ENCODE measurements at regions not wholly inside any gene's neighbourhood (a gene's known extent, or its start where the extent isn't known, plus 50 kb on each side); places are given as distances from the start of the nearest gene placed in this dataset.

DNA sequence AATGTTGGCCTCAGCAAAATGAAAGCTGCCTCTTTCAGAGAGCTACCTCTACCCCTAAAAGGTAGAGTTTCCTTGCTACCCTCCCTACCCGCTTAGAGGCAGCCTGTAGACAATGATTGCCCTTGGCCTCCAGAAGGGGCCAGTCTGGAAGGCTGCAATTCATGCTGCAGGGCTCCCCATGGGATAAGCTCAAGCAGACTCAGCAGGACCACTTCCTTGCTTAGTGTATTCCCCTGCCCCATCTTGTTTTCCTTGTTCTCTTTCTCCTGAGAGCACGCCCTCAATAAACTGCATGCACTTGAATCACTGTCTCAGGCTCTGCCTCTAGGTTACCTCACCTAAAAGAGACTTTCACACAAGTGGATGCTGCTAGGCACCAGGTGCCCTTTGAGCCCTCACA, 134.0 kb upstream of the CTNNB1 start:
- 30 to 39% methylated on average over 2 of the region's 2 CpGs for WGBS, 2 experiments (ENCODE audit: low coverage in 1 of 2, low lambda C conversion rate in 2 of 2, missing lambda C conversion rate in 2 of 2)
- no peak overlapping the region for H2AFZ ChIP-seq
- no peaks in the 10 kb centered on the region for H3F3A ChIP-seq (ENCODE audit: insufficient read depth)
- no peak overlapping the region for H3K9ac ChIP-seq
- no peaks in the 10 kb centered on the region for H3K79me2 ChIP-seq (ENCODE audit: insufficient read depth)
- H3K36me3 ChIP-seq (ENCODE audit: low read depth) = no peaks in the 10 kb centered on the region
- H4K20me1 ChIP-seq (ENCODE audit: insufficient read depth) = no peaks in the 10 kb centered on the region
- TF ChIP-seq EZH2phosphoT487 (IDR thresholded peaks at IDR 0.05; ENCODE audit: insufficient read depth, low read depth) = no peak
- H3K4me2 ChIP-seq (ENCODE audit: unreplicated experiment) = no peak overlapping the region
- H3K4me1 ChIP-seq (ENCODE audit: insufficient read depth) = no peaks in the 10 kb centered on the region
- H3K9me2 ChIP-seq (ENCODE audit: insufficient read depth) = no peaks in the 10 kb centered on the region
- H3K27me3 ChIP-seq (replicated peaks; ENCODE audit: insufficient read depth) = no peaks in the 10 kb centered on the region
- no peak for DNase-seq
- no peak overlapping the region for H3K4me3 ChIP-seq
- no peak overlapping the region for H3K27ac ChIP-seq
- in situ Hi-C loops (cut with MboI) = no loop called here
- H3K9me3 ChIP-seq (ENCODE audit: low read depth) = no peaks in the 10 kb centered on the region

DNA sequence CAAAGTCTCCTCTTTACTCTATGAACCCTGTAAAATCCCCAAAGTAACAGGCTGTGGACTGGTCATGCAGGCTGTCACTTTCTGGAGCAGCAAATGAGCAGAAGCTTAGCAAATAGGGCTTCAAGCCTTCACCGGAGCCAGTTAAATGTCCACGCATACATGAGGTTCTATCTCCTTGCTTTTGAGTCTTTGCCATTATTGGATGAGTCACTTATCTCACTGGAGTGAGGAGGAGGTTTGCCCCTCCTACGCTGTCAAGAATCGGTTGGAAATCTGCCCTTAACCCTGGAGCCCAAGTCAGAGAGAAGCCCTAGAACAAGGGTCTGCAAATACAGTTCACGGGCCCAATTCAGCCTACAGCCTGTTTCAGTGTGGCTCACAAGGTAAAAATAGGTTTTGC, 126.1 kb upstream of the CTNNB1 start:
- no peak overlapping the region for H3K9ac ChIP-seq
- H3K9me3 ChIP-seq (ENCODE audit: low read depth) = no peaks in the 10 kb centered on the region
- H3K4me2 ChIP-seq (ENCODE audit: unreplicated experiment) = no peak overlapping the region
- H2AFZ ChIP-seq = no peak overlapping the region
- no peaks in the 10 kb centered on the region for H3K27me3 ChIP-seq (replicated peaks; ENCODE audit: insufficient read depth)
- no peaks in the 10 kb centered on the region for H3K4me1 ChIP-seq (ENCODE audit: insufficient read depth)
- H4K20me1 ChIP-seq (ENCODE audit: insufficient read depth) = no peaks in the 10 kb centered on the region
- TF ChIP-seq EZH2phosphoT487 (IDR thresholded peaks at IDR 0.05; ENCODE audit: insufficient read depth, low read depth) (no peak), EZH2 (IDR thresholded peaks at IDR 0.05; ENCODE audit: insufficient read depth, poor library complexity, severe bottlenecking) (no peak)
- H3K27ac ChIP-seq = no peak overlapping the region
- no peaks in the 10 kb centered on the region for H3F3A ChIP-seq (ENCODE audit: insufficient read depth)
- no peak for DNase-seq
- WGBS, 2 experiments (ENCODE audit: low coverage in 1 of 2, low lambda C conversion rate in 2 of 2, missing lambda C conversion rate in 2 of 2) = 78 to 91% methylated on average over 5 of the region's 5 CpGs
- H3K36me3 ChIP-seq (ENCODE audit: low read depth) = no peaks in the 10 kb centered on the region
- H3K4me3 ChIP-seq = no peak overlapping the region
- no peaks in the 10 kb centered on the region for H3K9me2 ChIP-seq (ENCODE audit: insufficient read depth)
- in situ Hi-C loops (cut with MboI) = no loop called here
- no peaks in the 10 kb centered on the region for H3K79me2 ChIP-seq (ENCODE audit: insufficient read depth)

DNA sequence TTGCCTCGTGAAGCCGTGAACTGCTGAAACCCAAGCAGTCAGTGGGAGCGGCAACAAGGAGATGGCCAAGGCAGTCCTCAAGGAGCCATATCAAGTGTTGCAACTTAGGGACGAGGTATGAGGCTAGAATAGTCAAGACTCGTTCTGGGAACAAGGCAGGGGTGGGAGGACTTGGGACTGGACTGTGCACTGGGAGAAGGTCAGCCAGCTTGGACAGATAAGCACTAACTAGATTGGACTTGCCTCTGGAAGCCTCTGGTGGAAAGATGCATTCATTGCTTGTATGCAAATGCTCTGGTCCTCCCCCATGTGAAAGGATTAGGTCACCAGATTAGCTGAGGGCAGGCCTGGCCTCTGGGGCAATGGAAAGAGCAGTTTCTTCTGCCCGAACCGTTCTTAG, 123.3 kb upstream of the CTNNB1 start:
- Histone ChIP-seq H3K79me2 (ENCODE audit: insufficient read depth) (no peaks in the 10 kb centered on the region), H3K9me3 (ENCODE audit: low read depth) (no peaks in the 10 kb centered on the region), H4K20me1 (ENCODE audit: insufficient read depth) (no peaks in the 10 kb centered on the region), H3K36me3 (ENCODE audit: low read depth) (no peaks in the 10 kb centered on the region), H3K4me2 (ENCODE audit: unreplicated experiment) (no peak overlapping the region), H3K4me1 (ENCODE audit: insufficient read depth) (no peaks in the 10 kb centered on the region), H3F3A (ENCODE audit: insufficient read depth) (no peaks in the 10 kb centered on the region), H3K27me3 (replicated peaks; ENCODE audit: insufficient read depth) (no peaks in the 10 kb centered on the region), H2AFZ (no peak overlapping the region), H3K27ac (no peak overlapping the region), H3K4me3 (no peak overlapping the region), H3K9ac (no peak overlapping the region), H3K9me2 (ENCODE audit: insufficient read depth) (no peaks in the 10 kb centered on the region)
- in situ Hi-C loops (cut with MboI) = no loop called here
- peak; percentile 6 for DNase-seq
- 32 to 37% methylated on average over 7 of the region's 7 CpGs for WGBS, 2 experiments (ENCODE audit: low coverage in 1 of 2, low lambda C conversion rate in 2 of 2, missing lambda C conversion rate in 2 of 2)
- TF ChIP-seq EZH2phosphoT487 (IDR thresholded peaks at IDR 0.05; ENCODE audit: insufficient read depth, low read depth) (no peak), EZH2 (IDR thresholded peaks at IDR 0.05; ENCODE audit: insufficient read depth, poor library complexity, severe bottlenecking) (no peak)

DNA sequence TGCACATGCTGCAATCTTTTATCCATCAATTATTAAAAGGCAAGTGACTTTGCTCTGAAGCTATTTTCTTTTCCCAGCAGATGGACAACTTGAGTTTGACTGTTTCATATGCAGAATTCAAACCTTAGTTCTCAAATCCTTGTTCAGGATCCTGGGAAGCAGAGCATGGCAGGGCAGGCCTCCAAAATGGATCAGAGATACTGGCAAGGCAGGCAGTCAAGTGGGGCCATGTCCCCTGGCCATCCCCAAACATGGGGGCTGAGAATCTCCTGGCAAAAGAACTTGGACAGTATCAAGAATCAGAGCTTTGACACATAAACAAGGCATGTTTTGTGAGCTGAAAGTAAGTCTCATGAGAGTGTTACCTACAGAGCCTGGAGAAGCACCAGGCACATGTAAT, 122.9 kb upstream of the CTNNB1 start:
- no peaks in the 10 kb centered on the region for H3K36me3 ChIP-seq (ENCODE audit: low read depth)
- no peak overlapping the region for H3K9ac ChIP-seq
- no peaks in the 10 kb centered on the region for H3K4me1 ChIP-seq (ENCODE audit: insufficient read depth)
- H3K9me2 ChIP-seq (ENCODE audit: insufficient read depth) = no peaks in the 10 kb centered on the region
- H3F3A ChIP-seq (ENCODE audit: insufficient read depth) = no peaks in the 10 kb centered on the region
- H4K20me1 ChIP-seq (ENCODE audit: insufficient read depth) = no peaks in the 10 kb centered on the region
- no peaks in the 10 kb centered on the region for H3K27me3 ChIP-seq (replicated peaks; ENCODE audit: insufficient read depth)
- H3K4me2 ChIP-seq (ENCODE audit: unreplicated experiment) = no peak overlapping the region
- no peak overlapping the region for H2AFZ ChIP-seq
- TF ChIP-seq EZH2 (IDR thresholded peaks at IDR 0.05; ENCODE audit: insufficient read depth, poor library complexity, severe bottlenecking) (no peak), EZH2phosphoT487 (IDR thresholded peaks at IDR 0.05; ENCODE audit: insufficient read depth, low read depth) (no peak)
- no peak for DNase-seq
- no peak overlapping the region for H3K27ac ChIP-seq
- H3K9me3 ChIP-seq (ENCODE audit: low read depth) = no peaks in the 10 kb centered on the region
- no peak overlapping the region for H3K4me3 ChIP-seq
- in situ Hi-C loops (cut with MboI) = no loop called here
- no peaks in the 10 kb centered on the region for H3K79me2 ChIP-seq (ENCODE audit: insufficient read depth)

DNA sequence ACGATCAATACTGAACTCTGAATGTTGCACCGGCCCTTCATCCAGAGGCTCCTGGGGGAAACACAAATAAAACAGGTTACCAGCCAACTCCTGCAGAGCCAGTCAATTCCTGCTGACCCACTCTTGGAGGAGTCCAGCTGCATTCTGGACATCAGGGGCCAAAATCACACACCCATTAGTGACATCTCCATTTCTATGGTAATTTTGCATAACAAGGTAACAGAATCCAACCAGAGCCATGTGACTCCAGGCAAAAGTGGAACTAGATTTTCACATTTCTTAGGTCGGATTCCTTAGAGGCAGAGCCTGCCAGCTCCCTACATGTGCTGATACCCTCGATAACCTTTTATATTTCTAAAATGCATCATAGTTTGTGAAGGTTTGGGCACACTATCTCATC, 119.2 kb upstream of the CTNNB1 start:
- in situ Hi-C loops (cut with MboI) = no loop called here
- TF ChIP-seq EZH2 (IDR thresholded peaks at IDR 0.05; ENCODE audit: insufficient read depth, poor library complexity, severe bottlenecking) = no peak
- no peak for TF ChIP-seq EZH2phosphoT487 (IDR thresholded peaks at IDR 0.05; ENCODE audit: insufficient read depth, low read depth)
- no peaks in the 10 kb centered on the region for H3F3A ChIP-seq (ENCODE audit: insufficient read depth)
- DNase-seq = no peak
- H4K20me1 ChIP-seq (ENCODE audit: insufficient read depth) = no peaks in the 10 kb centered on the region
- 16 to 25% methylated on average over 4 of the region's 4 CpGs for WGBS, 2 experiments (ENCODE audit: low coverage in 1 of 2, low lambda C conversion rate in 2 of 2, missing lambda C conversion rate in 2 of 2)
- H3K9ac ChIP-seq = no peak overlapping the region
- no peak overlapping the region for H2AFZ ChIP-seq
- no peaks in the 10 kb centered on the region for H3K9me2 ChIP-seq (ENCODE audit: insufficient read depth)
- H3K27ac ChIP-seq = no peak overlapping the region
- no peak overlapping the region for H3K4me3 ChIP-seq
- no peaks in the 10 kb centered on the region for H3K4me1 ChIP-seq (ENCODE audit: insufficient read depth)
- H3K36me3 ChIP-seq (ENCODE audit: low read depth) = no peaks in the 10 kb centered on the region
- no peaks in the 10 kb centered on the region for H3K27me3 ChIP-seq (replicated peaks; ENCODE audit: insufficient read depth)
- no peaks in the 10 kb centered on the region for H3K79me2 ChIP-seq (ENCODE audit: insufficient read depth)
- no peak overlapping the region for H3K4me2 ChIP-seq (ENCODE audit: unreplicated experiment)
- no peaks in the 10 kb centered on the region for H3K9me3 ChIP-seq (ENCODE audit: low read depth)
